NCI-H82 (cell line): ENCODE measurements at regions not wholly inside any gene's neighbourhood (a gene's known extent, or its start where the extent isn't known, plus 50 kb on each side); places are given as distances from the start of the nearest gene placed in this dataset.
"Not testable (repeated sequence)": the region's sequence is repeated elsewhere in the genome, so short reads cannot be mapped to it uniquely, and the experiment has no call there.

Source experiments
- DNase-seq: peaks from one replicate; lab custom pipeline; 2025; lab: John Stamatoyannopoulos, UW

GRCh38 chr6:141394125-141394536, 738.6 kb upstream of the GJE1 start:
- DNase-seq = no peak

GRCh38 chr6:141393405-141394124, 739.2 kb upstream of the GJE1 start:
- DNase-seq = no peak

- DNase-seq = peak; percentile 67
These were observed 741.6 kb upstream of the GJE1 start for GRCh38 chr6:141391135-141391534.

GRCh38 chr6:141388666-141389065, 744.1 kb upstream of the GJE1 start:
- no peak for DNase-seq

- no peak for DNase-seq
These were observed 762.3 kb upstream of the GJE1 start for GRCh38 chr6:141370438-141370837.

- not testable (repeated sequence) for DNase-seq
These were observed 765.9 kb upstream of the GJE1 start for GRCh38 chr6:141366796-141367195.

- no peak for DNase-seq
These were observed 768.0 kb upstream of the GJE1 start for GRCh38 chr6:141364694-141365093.

GRCh38 chr6:141364232-141364631, 768.5 kb upstream of the GJE1 start:
- no peak for DNase-seq

GRCh38 chr6:141361559-141361958, 771.2 kb upstream of the GJE1 start:
- DNase-seq = no peak

- no peak for DNase-seq
These were observed 772.8 kb upstream of the GJE1 start for GRCh38 chr6:141359953-141360352.

GRCh38 chr6:141354191-141354955, 778.4 kb upstream of the GJE1 start:
- DNase-seq = peak; percentile 15

- no peak for DNase-seq
These were observed 781.0 kb upstream of the GJE1 start for GRCh38 chr6:141351721-141352120.

- no peak for DNase-seq
These were observed 783.0 kb upstream of the GJE1 start for GRCh38 chr6:141349710-141350109.

GRCh38 chr6:141347906-141348492, 784.7 kb upstream of the GJE1 start:
- no peak for DNase-seq

GRCh38 chr6:141347086-141347485, 785.6 kb upstream of the GJE1 start:
- no peak for DNase-seq

- DNase-seq = no peak
These were observed 786.2 kb upstream of the GJE1 start for GRCh38 chr6:141346535-141346934.

- DNase-seq = no peak
These were observed 795.5 kb upstream of the GJE1 start for GRCh38 chr6:141337191-141337590.

GRCh38 chr6:141335477-141336273, 797.0 kb upstream of the GJE1 start:
- DNase-seq = no peak

GRCh38 chr6:141326925-141327324, 805.8 kb upstream of the GJE1 start:
- DNase-seq = no peak

- DNase-seq = no peak
These were observed 806.3 kb upstream of the GJE1 start for GRCh38 chr6:141326426-141326825.

- no peak for DNase-seq
These were observed 811.0 kb upstream of the GJE1 start for GRCh38 chr6:141321493-141322347.
